MM.1S (cell line): ENCODE measurements at regions not wholly inside any gene's neighbourhood (a gene's known extent, or its start where the extent isn't known, plus 50 kb on each side); places are given as distances from the start of the nearest gene placed in this dataset.

Experiments
- CTCF ChIP-seq: fragments of 300-600 bp; sonication (generic); IDR thresholded peaks from 2 replicates; pipeline ENCODE4 v1.5.1; 2016; ENCODE audit warnings: antibody characterized with exemption, low read length, mixed read lengths
- EZH2 ChIP-seq: fragments of 300-600 bp; sonication (generic); optimal IDR thresholded peaks from 2 replicates; pipeline ENCODE3; 2017; ENCODE audit warnings: low read depth, mild to moderate bottlenecking, antibody characterized with exemption, low read length, mixed read lengths
- EZH2phosphoT487 ChIP-seq: fragments of 300-600 bp; sonication (generic); IDR thresholded peaks from 2 replicates; pipeline ENCODE4 v1.6.1; 2018; ENCODE audit warnings: antibody characterized with exemption, low read length

GRCh38 chr11:116504541-116505297 is 268.1 kb downstream of the BUD13 start:
- TF ChIP-seq CTCF (no peak), EZH2phosphoT487 (no peak), EZH2 (no peak)
